Suprapubic skin (tissue), 3 donors: ENCODE measurements at regions not wholly inside any gene's neighbourhood (a gene's known extent, or its start where the extent isn't known, plus 50 kb on each side); places are given as distances from the start of the nearest gene placed in this dataset.

Source experiments
- EP300 ChIP-seq: sonication (generic); formaldehyde crosslinking; IDR thresholded peaks from one replicate; pipeline ENCODE4 v1.6.1; 2017; ENCODE audit warnings: antibody characterized with exemption
- POLR2A ChIP-seq, 2 donors: fragments of 450-650 bp; IDR thresholded peaks; one replicate each; pipeline ENCODE4 v1.6.1; 2017; ENCODE audit warnings: antibody characterized with exemption in 2 of 2, mild to moderate bottlenecking in 2 of 2, moderate library complexity in 2 of 2
- TF ChIP-seq, protein P1 (sequence below), 2 donors: fragments of 200-600 bp in 1 of 2; fragments of 450-650 bp in 1 of 2; sonication (generic) in 1 of 2; IDR thresholded peaks; one replicate each; pipeline ENCODE4 v1.5.1; 2016 to 2019; ENCODE audit warnings: antibody characterized with exemption in 2 of 2, mild to moderate bottlenecking in 1 of 2, moderate library complexity in 1 of 2

DNA sequence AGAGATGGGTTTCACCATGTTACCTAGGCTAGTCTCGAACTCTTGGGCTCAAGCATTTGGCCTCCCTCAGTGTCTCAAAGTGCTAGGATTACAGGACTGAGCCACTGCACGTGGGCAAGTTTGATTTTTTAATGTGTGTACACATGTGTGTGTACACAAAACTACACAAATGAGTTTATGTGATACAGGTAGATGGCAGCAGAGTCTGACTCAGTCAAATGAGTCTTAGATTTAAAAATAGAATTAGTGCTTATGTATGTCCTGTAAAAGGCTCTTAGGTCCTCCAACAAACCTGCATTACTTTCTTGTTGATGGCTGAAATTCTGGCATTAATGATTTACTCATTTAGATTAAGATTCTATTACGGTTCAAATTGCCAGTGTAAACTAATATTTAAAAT, 293.7 kb downstream of the PCDH17 start:
- TF ChIP-seq POLR2A (IDR thresholded peaks at IDR 0.05) (no peak), EP300 (no peak)
- TF ChIP-seq, protein P1, sequence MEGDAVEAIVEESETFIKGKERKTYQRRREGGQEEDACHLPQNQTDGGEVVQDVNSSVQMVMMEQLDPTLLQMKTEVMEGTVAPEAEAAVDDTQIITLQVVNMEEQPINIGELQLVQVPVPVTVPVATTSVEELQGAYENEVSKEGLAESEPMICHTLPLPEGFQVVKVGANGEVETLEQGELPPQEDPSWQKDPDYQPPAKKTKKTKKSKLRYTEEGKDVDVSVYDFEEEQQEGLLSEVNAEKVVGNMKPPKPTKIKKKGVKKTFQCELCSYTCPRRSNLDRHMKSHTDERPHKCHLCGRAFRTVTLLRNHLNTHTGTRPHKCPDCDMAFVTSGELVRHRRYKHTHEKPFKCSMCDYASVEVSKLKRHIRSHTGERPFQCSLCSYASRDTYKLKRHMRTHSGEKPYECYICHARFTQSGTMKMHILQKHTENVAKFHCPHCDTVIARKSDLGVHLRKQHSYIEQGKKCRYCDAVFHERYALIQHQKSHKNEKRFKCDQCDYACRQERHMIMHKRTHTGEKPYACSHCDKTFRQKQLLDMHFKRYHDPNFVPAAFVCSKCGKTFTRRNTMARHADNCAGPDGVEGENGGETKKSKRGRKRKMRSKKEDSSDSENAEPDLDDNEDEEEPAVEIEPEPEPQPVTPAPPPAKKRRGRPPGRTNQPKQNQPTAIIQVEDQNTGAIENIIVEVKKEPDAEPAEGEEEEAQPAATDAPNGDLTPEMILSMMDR (IDR thresholded peaks at IDR 0.05): no peak
